22Rv1 (cell line): ENCODE measurements at regions not wholly inside any gene's neighbourhood (a gene's known extent, or its start where the extent isn't known, plus 50 kb on each side); places are given as distances from the start of the nearest gene placed in this dataset.

Experiments
- H3K27ac ChIP-seq: fragments of 450-650 bp; 2 replicates; pipeline ENCODE4 v1.5.1; 2017
- ZFX ChIP-seq: fragments of 450-650 bp; IDR thresholded peaks from 2 replicates; pipeline ENCODE4 v1.6.1; 2017; ENCODE audit warnings: antibody characterized with exemption, borderline replicate concordance
- TF ChIP-seq, protein P1 (sequence below): fragments of 450-650 bp; IDR thresholded peaks from 2 replicates; pipeline ENCODE4 v1.5.1; 2017; ENCODE audit warnings: mild to moderate bottlenecking

DNA sequence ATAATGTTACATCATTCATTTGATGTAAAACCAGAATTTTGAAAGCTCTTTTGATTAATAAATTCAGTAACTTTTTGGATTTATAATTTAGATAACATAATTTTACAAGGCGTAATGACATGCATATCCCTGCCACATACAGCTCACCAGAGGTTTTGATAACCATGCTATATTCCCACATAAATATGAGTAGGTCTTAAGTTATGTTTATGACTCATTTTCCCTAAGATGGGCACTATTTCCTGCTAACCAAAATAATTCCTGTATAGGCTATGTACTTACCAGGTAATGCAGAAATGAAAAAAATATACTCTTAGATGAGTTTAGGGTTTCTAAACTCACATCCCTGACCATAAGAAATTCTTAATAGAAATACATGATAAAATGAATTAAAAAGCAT lies 93.9 kb upstream of the EDIL3 start:
- TF ChIP-seq, protein P1, sequence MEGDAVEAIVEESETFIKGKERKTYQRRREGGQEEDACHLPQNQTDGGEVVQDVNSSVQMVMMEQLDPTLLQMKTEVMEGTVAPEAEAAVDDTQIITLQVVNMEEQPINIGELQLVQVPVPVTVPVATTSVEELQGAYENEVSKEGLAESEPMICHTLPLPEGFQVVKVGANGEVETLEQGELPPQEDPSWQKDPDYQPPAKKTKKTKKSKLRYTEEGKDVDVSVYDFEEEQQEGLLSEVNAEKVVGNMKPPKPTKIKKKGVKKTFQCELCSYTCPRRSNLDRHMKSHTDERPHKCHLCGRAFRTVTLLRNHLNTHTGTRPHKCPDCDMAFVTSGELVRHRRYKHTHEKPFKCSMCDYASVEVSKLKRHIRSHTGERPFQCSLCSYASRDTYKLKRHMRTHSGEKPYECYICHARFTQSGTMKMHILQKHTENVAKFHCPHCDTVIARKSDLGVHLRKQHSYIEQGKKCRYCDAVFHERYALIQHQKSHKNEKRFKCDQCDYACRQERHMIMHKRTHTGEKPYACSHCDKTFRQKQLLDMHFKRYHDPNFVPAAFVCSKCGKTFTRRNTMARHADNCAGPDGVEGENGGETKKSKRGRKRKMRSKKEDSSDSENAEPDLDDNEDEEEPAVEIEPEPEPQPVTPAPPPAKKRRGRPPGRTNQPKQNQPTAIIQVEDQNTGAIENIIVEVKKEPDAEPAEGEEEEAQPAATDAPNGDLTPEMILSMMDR, result no peak
- TF ChIP-seq ZFX, result no peak
- no peak overlapping the region for H3K27ac ChIP-seq

DNA sequence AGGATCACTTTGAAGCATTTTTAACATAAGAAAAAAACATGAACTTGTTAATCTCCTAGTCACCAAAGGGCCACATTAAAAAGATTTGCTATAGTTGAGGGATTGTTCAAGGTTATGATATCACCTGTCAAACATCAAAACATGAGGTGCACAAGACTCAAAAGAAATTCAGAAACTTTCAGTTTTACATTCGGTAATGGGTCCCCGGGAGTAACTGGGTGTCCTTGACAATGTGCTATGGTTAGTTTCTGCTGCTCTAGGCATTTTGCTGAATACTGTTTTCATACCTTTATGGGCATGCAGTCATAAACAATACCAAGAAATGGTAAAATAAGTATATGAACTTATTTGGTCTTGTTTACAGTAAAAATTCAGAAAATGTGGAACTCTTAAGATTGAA lies 92.8 kb upstream of the EDIL3 start:
- H3K27ac ChIP-seq, result no peak overlapping the region
- TF ChIP-seq, protein P1, result no peak
- no peak for TF ChIP-seq ZFX

DNA sequence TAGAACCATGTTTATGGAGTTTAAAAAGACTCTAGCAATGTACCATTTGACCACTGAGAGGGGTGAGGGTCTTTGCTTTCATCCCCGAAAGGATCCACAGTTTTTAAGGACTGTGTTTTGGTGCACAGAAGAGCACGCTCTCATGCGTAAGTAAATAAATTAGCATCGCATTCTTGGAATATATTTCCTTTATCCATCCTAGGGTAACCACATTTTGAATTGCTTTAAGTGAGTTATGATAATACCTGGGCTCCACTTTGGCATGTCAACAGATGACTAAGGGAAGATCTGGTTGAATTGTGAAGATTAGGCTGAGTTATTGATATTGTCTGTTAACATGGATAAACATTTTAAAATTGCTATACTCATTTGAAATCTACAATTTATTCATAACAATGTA lies 89.4 kb upstream of the EDIL3 start:
- no peak overlapping the region for H3K27ac ChIP-seq
- no peak for TF ChIP-seq ZFX
- TF ChIP-seq, protein P1, result no peak

DNA sequence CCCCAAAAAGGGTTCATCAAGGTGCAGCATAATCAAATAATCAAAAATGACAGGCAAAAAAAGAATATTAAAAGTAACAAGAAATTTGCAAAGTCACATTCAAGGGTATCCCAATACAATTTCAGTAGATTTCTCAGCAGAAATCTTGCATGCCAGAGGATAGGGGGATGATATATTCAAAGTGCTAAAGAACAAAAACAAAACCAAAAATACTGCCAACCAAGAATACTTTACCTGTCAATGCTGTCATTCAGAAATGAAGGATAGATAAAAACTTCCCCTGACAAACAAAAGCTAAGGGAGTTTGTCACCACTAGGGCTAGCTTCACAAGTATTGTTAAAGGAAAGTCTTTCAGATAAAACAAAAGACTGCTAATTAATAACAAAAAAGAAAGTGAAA lies 68.7 kb upstream of the EDIL3 start:
- H3K27ac ChIP-seq, result no peak overlapping the region
- no peak for TF ChIP-seq ZFX
- TF ChIP-seq, protein P1, result no peak

DNA sequence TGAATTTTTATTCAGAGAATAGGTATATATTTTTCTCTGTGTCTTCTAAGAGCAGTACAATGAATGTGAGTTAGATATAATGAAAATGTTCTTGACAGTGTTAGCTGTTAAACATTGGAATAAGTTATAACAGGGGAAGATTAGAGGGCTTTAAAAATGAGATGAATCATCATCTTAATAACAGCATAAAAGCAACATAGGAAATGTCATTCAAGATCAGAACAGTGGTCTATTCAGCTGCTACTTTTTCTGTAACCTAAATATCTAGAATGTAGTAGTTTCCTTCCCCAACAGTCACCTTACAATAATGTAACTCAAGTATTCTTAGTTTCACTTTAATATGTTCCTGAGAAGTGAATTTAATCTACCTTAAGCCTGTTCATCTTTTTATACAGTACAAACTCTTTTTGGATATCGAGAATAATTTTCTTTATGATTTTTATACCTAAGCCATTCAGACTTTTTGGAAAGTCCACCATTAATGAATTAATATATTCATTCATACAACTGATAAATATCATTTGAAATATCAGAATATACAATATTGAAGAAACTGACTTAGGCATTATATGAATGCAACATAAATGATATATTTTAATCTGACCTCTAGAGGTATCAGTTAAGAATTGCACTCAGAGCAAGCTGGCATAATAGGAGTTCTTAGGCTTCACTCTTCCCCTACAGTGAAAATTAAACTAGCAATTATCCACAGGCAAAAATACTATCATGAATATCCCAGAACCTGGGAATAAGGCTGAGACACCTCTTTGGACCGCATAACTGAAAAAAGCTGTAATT lies 66.1 kb upstream of the EDIL3 start:
- no peak overlapping the region for H3K27ac ChIP-seq

DNA sequence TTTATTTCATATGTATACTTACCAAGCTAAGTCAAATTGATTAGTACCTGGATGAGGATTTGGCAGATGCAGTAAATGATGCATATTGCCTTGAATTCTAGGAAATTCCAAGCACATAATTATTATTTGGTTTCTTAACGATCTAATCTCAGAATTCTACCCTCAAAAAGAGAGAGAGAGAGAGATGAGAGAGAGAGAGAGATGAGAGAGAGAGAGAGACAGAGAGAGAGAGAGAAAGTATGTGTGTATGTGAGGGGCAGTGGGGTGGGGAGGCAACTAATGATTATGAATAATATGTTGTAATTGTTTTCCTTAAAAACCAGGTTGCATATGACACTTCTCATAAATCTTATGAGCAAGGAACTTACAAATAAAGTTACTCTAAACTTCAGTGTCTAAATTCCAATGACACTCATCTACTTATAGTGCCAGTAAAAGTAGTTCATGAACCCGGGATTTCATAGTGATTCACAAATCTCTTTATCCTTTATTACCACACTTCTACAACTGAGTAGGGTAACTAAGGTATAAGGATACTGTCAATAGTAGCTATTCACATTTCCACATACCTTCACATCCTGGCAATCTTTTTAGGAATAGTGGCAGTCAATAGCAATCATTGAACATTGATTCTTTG lies 60.5 kb upstream of the EDIL3 start:
- no peak for TF ChIP-seq ZFX
- TF ChIP-seq, protein P1, result no peak
- H3K27ac ChIP-seq, result no peak overlapping the region

More for the DNA sequence above, 66.1 kb upstream of the EDIL3 start:
- TF ChIP-seq, protein P1, result peak; percentile 59
- TF ChIP-seq ZFX, result no peak

DNA sequence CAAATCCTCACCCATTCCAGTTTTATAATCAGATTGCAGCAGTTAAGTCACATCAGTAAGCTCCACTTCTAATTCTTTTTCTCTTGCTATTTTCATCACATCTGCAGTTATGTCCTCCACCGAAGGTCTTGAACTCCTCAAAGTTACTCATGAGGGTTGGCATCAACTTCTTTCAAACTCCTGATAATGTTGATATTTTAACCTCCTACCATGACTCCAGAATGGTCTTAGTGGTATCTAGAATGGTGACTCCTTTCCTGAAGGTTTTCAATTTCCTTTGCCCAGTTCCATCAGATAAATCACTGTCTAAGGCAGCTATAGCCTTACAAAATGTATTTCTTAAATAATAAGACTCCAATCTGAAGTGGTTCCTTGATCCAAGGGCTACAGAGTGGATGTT lies 53.8 kb upstream of the EDIL3 start:
- TF ChIP-seq, protein P1, result no peak
- no peak for TF ChIP-seq ZFX
- no peak overlapping the region for H3K27ac ChIP-seq
